Right atrium auricular region (tissue), 2 donors: ENCODE measurements at regions not wholly inside any gene's neighbourhood (a gene's known extent, or its start where the extent isn't known, plus 50 kb on each side); places are given as distances from the start of the nearest gene placed in this dataset.
A peak's percentile ranks its signal among the peaks of the same experiment; 100 is the strongest.
"Not testable (repeated sequence)": the region's sequence is repeated elsewhere in the genome, so short reads cannot be mapped to it uniquely, and the experiment has no call there.

Source experiments
- DNase-seq: peaks from one replicate; pipeline ENCODE4 v3.0.0-alpha.2; 2019; ENCODE audit warnings: low spot score
- H3K27ac ChIP-seq, 2 donors: fragments of 200-600 bp; sonication (generic); 1 replicate in 1 of 2; 2 replicates in 1 of 2; pipeline ENCODE4 v1.5.1; 2016 to 2019
- H3K27me3 ChIP-seq, 2 donors: fragments of 200-600 bp; sonication (generic); one replicate each; pipeline versions ENCODE4 v1.5.1 to v1.6.0; 2017 to 2019
- H3K36me3 ChIP-seq: fragments of 200-600 bp; sonication (generic); one replicate; pipeline ENCODE4 v1.5.1; 2016
- H3K4me1 ChIP-seq, 2 donors: fragments of 200-600 bp; sonication (generic); one replicate each; pipeline versions ENCODE4 v1.5.1 to v1.6.0; 2017 to 2019
- H3K4me3 ChIP-seq, 2 donors: fragments of 200-600 bp; sonication (generic); 1 replicate in 1 of 2; 2 replicates in 1 of 2; pipeline ENCODE4 v1.5.1; 2017 to 2019; ENCODE audit warnings: mild to moderate bottlenecking in 1 of 2, moderate library complexity in 1 of 2
- H3K9me3 ChIP-seq, 2 donors: fragments of 200-600 bp; sonication (generic); one replicate each; pipeline ENCODE4 v1.5.1; 2019
- TF ChIP-seq, protein P1 (sequence below), 2 donors: fragments of 200-600 bp; sonication (generic); IDR thresholded peaks; one replicate each; pipeline ENCODE4 v1.5.1; 2019; ENCODE audit warnings: antibody characterized with exemption in 2 of 2

DNA sequence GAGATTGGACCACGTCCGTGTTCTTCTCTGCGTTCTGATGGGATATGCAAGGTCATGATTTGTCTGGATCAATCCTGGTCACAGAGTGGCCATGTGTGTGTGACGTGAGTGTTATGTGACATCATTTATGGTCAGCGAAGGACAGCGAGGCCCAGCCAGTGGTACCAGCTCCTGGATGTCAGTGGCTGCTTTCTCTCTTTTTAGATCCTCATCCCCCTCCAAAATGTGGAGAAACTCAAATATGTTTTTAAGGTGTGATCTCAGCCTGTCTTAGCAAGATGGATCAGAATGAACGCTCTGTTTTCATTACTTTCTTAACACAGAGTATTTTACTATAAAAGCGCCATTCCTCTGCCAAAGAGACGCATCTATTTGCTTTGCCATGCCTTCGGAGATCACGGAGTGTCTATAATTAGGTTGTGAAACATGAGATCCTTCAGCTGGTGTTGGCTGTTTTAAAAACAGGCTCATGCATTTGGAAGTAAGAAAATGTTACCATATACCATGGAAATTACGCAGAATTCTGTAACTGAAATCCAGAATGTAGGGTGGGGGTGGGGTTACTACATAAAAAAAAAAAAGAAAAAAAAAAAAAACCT is 245.5 kb upstream of the TCERG1L start:
- no peak for DNase-seq
- no peaks in the 10 kb centered on the region for H3K4me1 ChIP-seq
- H3K36me3 ChIP-seq, result no peaks in the 10 kb centered on the region
- TF ChIP-seq, protein P1, sequence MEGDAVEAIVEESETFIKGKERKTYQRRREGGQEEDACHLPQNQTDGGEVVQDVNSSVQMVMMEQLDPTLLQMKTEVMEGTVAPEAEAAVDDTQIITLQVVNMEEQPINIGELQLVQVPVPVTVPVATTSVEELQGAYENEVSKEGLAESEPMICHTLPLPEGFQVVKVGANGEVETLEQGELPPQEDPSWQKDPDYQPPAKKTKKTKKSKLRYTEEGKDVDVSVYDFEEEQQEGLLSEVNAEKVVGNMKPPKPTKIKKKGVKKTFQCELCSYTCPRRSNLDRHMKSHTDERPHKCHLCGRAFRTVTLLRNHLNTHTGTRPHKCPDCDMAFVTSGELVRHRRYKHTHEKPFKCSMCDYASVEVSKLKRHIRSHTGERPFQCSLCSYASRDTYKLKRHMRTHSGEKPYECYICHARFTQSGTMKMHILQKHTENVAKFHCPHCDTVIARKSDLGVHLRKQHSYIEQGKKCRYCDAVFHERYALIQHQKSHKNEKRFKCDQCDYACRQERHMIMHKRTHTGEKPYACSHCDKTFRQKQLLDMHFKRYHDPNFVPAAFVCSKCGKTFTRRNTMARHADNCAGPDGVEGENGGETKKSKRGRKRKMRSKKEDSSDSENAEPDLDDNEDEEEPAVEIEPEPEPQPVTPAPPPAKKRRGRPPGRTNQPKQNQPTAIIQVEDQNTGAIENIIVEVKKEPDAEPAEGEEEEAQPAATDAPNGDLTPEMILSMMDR (IDR thresholded peaks at IDR 0.05), result no peak
- no peaks in the 10 kb centered on the region for H3K9me3 ChIP-seq
- no peak overlapping the region for H3K27ac ChIP-seq
- no peak overlapping the region for H3K4me3 ChIP-seq
- H3K27me3 ChIP-seq, result no peaks in the 10 kb centered on the region

DNA sequence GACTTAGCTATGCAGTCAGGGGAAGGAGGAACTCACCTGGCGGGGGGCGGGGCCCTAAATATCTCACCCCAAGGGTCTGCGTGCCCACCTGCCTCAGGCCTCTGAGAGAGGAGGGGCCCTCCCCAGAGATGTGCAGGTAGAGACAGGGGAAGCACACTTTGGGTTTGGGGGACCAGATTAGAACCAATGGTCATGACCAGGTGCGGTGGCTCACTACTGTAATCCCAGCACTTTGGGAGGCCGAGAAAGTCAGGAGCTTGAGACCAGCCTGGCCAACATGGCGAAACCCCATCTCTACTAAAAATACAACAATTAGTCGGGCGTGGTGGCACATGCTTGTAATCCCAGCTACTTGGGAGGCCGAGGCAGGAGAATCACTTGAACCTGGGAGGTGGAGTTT is 246.4 kb upstream of the TCERG1L start:
- H3K4me1 ChIP-seq, H3K36me3 ChIP-seq, H3K9me3 ChIP-seq, H3K27ac ChIP-seq, H3K27me3 ChIP-seq, H3K4me3 ChIP-seq: not testable (repeated sequence)
- peak; percentile 13 for DNase-seq

DNA sequence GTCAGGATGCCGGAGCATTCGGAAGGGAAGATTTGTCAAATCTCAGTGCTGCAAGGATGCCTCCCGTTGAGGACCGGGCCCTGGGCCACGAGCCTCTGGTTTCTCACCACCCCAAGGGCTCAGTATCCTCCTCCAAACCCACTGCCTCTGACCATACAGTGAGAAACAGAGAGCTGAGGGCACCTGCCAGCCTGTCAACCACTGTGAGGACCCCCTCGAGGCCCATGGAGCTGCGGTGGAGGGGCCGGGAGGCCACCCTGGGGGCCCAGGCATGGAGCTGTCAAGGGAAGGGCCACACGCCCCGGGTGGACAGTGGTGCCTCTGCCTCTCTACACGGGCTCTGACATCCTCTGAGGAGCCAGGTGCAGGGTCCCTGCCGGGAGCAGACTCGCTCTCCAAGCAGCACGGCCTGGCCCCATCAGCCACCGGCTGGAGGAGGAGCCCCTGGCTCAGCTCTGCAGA is 248.0 kb upstream of the TCERG1L start:
- Histone ChIP-seq H3K9me3 (peaks cover 0 to under 1% of the 10 kb centered on the region in 2 donors), H3K4me1 (no peaks in the 10 kb centered on the region)
- TF ChIP-seq, protein P1 (IDR thresholded peaks at IDR 0.05), result no peak

DNA sequence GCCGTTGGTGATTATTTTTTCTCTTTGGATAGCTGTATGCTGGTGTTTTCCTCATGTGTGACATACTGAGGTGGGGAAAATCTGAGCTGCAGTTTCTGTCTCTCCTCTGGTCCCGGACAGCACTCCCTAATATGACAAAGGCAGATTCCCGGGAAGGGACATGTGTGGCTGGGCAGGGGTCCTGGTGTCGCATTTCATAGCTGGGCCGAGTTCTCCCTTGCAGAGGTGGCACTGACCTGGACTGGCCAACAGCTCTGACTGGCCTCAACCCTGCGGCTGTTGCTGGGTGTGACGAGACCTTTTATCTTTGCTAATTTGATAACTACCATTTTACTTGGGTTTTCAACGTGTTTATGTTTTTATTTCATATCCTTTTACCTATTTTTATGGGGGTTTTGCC is 248.6 kb upstream of the TCERG1L start:
- no peak overlapping the region for H3K27ac ChIP-seq
- H3K27me3 ChIP-seq, result no peaks in the 10 kb centered on the region
- no peak overlapping the region for H3K4me3 ChIP-seq
- H3K36me3 ChIP-seq, result no peaks in the 10 kb centered on the region
- DNase-seq, result peak; percentile 13
- peaks cover 0 to 7% of the 10 kb centered on the region in 2 donors for H3K9me3 ChIP-seq
- TF ChIP-seq, protein P1 (IDR thresholded peaks at IDR 0.05), result no peak
- H3K4me1 ChIP-seq, result no peaks in the 10 kb centered on the region

More for the DNA sequence above, 248.0 kb upstream of the TCERG1L start:
- Histone ChIP-seq H3K4me3 (no peak overlapping the region), H3K36me3 (no peaks in the 10 kb centered on the region), H3K27me3 (no peaks in the 10 kb centered on the region), H3K27ac (no peak overlapping the region)
- DNase-seq, result peak; percentile 51

DNA sequence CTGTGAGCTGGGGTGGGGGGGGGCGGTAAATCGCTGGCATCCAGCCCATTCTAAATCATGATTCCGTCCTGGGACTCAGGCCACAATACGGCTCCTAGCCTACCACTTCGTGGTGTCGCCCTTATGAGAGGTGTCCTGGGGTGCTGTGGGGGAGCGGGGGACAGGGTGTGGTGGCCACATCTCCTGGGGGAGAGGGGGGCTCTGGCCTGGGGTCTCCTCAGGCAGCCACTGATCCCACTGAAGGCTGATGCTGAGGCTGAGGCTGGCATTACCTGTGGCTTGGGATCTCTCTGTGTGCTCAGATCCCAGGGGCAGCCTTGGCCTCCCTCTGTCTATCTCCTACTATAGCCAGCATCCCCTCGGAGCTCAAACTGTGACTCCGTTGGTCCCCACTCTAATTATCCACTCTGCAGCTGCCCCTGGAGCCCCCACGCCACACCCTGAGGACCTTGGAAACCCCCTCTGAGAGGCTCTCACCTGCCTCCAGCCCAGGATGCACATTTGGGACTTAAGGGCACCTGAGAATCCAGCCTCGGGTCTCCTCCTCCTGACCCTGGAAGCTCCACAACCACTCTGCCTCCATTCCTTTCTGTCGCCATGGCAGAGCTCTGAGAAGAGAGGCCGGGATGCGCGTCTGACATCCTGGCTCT is 249.3 kb upstream of the TCERG1L start:
- no peaks in the 10 kb centered on the region for H3K36me3 ChIP-seq
- H3K9me3 ChIP-seq, result peaks cover 0 to 14% of the 10 kb centered on the region in 2 donors
- H3K27me3 ChIP-seq, result no peaks in the 10 kb centered on the region
- TF ChIP-seq, protein P1 (IDR thresholded peaks at IDR 0.05), result no peak
- DNase-seq, result peak; percentile 28
- H3K4me1 ChIP-seq, result no peaks in the 10 kb centered on the region
- H3K4me3 ChIP-seq, result no peak overlapping the region
- no peak overlapping the region for H3K27ac ChIP-seq

DNA sequence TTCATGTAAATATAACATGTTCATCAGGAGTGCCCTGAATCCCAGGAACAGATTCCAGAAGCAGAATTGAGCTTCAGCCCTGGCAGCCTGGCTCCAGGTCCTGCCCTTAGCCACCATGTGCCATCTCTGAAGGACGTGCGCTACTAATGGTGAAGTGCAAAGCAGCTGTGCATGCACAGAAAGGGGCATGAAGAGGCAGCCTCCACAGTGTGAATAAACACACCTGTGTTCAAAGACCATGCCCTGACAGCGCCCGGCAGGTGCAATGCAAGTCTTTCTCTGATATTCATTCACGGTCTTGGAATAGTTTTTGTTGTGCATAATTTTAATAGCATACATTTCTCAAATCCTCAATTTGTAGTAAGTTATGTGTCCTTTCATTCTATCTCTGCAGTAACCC is 250.4 kb upstream of the TCERG1L start:
- H3K27me3 ChIP-seq, result no peaks in the 10 kb centered on the region
- no peaks in the 10 kb centered on the region for H3K36me3 ChIP-seq

More for the DNA sequence above, 250.4 kb upstream of the TCERG1L start:
- H3K4me3 ChIP-seq, result no peak overlapping the region
- no peak overlapping the region for H3K27ac ChIP-seq
- H3K4me1 ChIP-seq, result no peaks in the 10 kb centered on the region
- peak; percentile 28 for DNase-seq
- H3K9me3 ChIP-seq, result peaks cover 0 to 16% of the 10 kb centered on the region in 2 donors
- TF ChIP-seq, protein P1 (IDR thresholded peaks at IDR 0.05), result no peak
